ENCODE measurements at regions not wholly inside any gene's neighbourhood (a gene's known extent, or its start where the extent isn't known, plus 50 kb on each side); places are given as distances from the start of the nearest gene placed in this dataset.
A peak's percentile ranks its signal among the peaks of the same experiment; 100 is the strongest.
"Not testable (repeated sequence)": the region's sequence is repeated elsewhere in the genome, so short reads cannot be mapped to it uniquely, and the experiment has no call there.

- DNase-seq (ENCODE audit: low read depth in 2 of 3, low spot score in 1 of 3): no peak
Measured at GRCh38 chr10:63915240-63915639, 394.0 kb downstream of the REEP3 start.

GRCh38 chr10:63917363-63917762 is 396.2 kb downstream of the REEP3 start:
- no peak for DNase-seq (ENCODE audit: low read depth in 2 of 3, low spot score in 1 of 3)

GRCh38 chr10:63919575-63920279 is 398.5 kb downstream of the REEP3 start:
- DNase-seq (ENCODE audit: low read depth in 2 of 3, low spot score in 1 of 3): no peak

GRCh38 chr10:63920926-63921325 is 399.7 kb downstream of the REEP3 start:
- no peak for DNase-seq (ENCODE audit: low read depth in 2 of 3, low spot score in 1 of 3)

- no peak for DNase-seq (ENCODE audit: low read depth in 2 of 3, low spot score in 1 of 3)
Measured at GRCh38 chr10:63921908-63922467, 400.8 kb downstream of the REEP3 start.

GRCh38 chr10:63922468-63923284 is 401.5 kb downstream of the REEP3 start:
- DNase-seq (ENCODE audit: low read depth in 2 of 3, low spot score in 1 of 3): no peak

GRCh38 chr10:63929831-63930467 is 408.7 kb downstream of the REEP3 start:
- DNase-seq (ENCODE audit: low read depth in 2 of 3, low spot score in 1 of 3): no peak

- DNase-seq (ENCODE audit: low read depth in 2 of 3, low spot score in 1 of 3): no peak
Measured at GRCh38 chr10:63930584-63930983, 409.4 kb downstream of the REEP3 start.

- no peak for DNase-seq (ENCODE audit: low read depth in 2 of 3, low spot score in 1 of 3)
Measured at GRCh38 chr10:63935705-63936104, 414.5 kb downstream of the REEP3 start.

GRCh38 chr10:63940277-63940922 is 419.2 kb downstream of the REEP3 start:
- DNase-seq (ENCODE audit: low read depth in 2 of 3, low spot score in 1 of 3): no peak

- no peak for DNase-seq (ENCODE audit: low read depth in 2 of 3, low spot score in 1 of 3)
Measured at GRCh38 chr10:63964406-63964805, 443.2 kb downstream of the REEP3 start.

- no peak for DNase-seq (ENCODE audit: low read depth in 2 of 3, low spot score in 1 of 3)
Measured at GRCh38 chr10:63965846-63966245, 444.6 kb downstream of the REEP3 start.

- no peak for DNase-seq (ENCODE audit: low read depth in 2 of 3, low spot score in 1 of 3)
Measured at GRCh38 chr10:63972949-63973827, 452.0 kb downstream of the REEP3 start.

- peak in 2 of 3 donors; percentile 23 to 30 for DNase-seq (ENCODE audit: low read depth in 2 of 3, low spot score in 1 of 3)
Measured at GRCh38 chr10:63976538-63976937, 455.3 kb downstream of the REEP3 start.

- DNase-seq (ENCODE audit: low read depth in 2 of 3, low spot score in 1 of 3): peak in 2 of 3 donors; percentile 7 to 20
Measured at GRCh38 chr10:63977329-63977923, 456.2 kb downstream of the REEP3 start.

GRCh38 chr10:63980870-63981269 is 459.7 kb downstream of the REEP3 start:
- not testable (repeated sequence) for DNase-seq (ENCODE audit: low read depth in 2 of 3, low spot score in 1 of 3)

- DNase-seq (ENCODE audit: low read depth in 2 of 3, low spot score in 1 of 3): not testable (repeated sequence)
Measured at GRCh38 chr10:63984061-63984460, 462.9 kb downstream of the REEP3 start.

- no peak for DNase-seq (ENCODE audit: low read depth in 2 of 3, low spot score in 1 of 3)
Measured at GRCh38 chr10:63986536-63986935, 465.3 kb downstream of the REEP3 start.

- no peak for DNase-seq (ENCODE audit: low read depth in 2 of 3, low spot score in 1 of 3)
Measured at GRCh38 chr10:63987212-63987611, 466.0 kb downstream of the REEP3 start.

GRCh38 chr10:63994371-63994770 is 473.2 kb downstream of the REEP3 start:
- no peak for DNase-seq (ENCODE audit: low read depth in 2 of 3, low spot score in 1 of 3)
